ENCODE measurements at regions not wholly inside any gene's neighbourhood (a gene's known extent, or its start where the extent isn't known, plus 50 kb on each side); places are given as distances from the start of the nearest gene placed in this dataset.

DNA sequence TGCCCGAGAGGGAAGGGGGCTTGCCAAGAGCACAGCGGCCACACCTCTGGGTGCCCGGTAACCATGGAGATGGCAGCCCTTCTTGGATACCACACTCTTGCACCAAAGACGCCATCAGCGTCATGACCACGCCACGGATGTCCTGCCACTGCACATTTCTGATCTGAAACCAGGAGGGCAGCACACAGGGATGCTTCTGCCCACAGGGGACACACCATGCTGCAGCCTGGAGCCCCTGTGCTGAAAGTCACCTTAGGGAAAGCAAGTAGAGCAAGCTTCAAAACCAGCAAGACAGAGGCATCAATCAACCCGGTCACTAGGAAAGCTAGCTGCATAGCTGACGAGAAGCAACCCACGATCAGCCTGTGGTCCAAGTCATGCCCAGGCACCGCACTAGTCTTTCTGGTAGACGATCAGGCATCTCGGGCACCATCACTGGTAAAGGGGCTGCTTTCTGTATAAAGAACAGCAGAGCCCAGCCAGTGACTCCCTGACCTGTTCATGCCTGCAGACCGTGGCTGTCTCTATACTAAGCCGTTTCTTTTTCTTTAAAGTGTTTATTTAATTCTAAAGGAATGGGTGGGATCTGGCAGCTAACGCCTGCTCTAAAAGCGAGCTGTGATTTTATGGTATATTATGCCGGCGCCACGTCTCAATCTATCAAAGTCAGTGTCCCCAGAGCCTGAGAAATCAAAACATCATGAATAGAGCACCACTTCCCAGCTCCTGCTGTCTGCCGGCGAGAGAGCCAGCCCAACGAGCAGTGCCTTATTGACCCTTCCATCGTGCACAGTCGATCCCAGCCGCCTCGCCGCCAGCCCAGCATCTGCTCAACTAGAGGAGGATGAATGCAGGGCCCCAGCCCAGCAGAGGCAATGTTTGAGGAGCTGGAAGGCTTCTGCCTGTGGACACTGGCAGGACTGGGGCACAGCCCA, 244.7 kb downstream of the RBFOX3 start:
- Histone ChIP-seq H3K4me3 (ENCODE audit: low read length in 2 of 2) (no peak overlapping the region), H3K4me1 (ENCODE audit: control insufficient read depth in 2 of 2, insufficient read depth in 2 of 2, low read length in 2 of 2) (no peaks in the 10 kb centered on the region), H3K36me3 (ENCODE audit: control insufficient read depth in 2 of 2, insufficient read depth in 2 of 2, low read length in 2 of 2) (no peaks in the 10 kb centered on the region), H3K9me3 (ENCODE audit: control insufficient read depth in 2 of 2, low read length in 2 of 2) (no peaks in the 10 kb centered on the region), H3K9ac (ENCODE audit: low read depth in 1 of 2, low read length in 2 of 2) (no peak overlapping the region), H3K27ac (ENCODE audit: low read depth in 2 of 2, low read length in 2 of 2) (no peak overlapping the region), H3K27me3 (ENCODE audit: control insufficient read depth in 2 of 2, insufficient read depth in 2 of 2, low read length in 2 of 2) (peaks cover 3 to 9% of the 10 kb centered on the region in 2 donors)

DNA sequence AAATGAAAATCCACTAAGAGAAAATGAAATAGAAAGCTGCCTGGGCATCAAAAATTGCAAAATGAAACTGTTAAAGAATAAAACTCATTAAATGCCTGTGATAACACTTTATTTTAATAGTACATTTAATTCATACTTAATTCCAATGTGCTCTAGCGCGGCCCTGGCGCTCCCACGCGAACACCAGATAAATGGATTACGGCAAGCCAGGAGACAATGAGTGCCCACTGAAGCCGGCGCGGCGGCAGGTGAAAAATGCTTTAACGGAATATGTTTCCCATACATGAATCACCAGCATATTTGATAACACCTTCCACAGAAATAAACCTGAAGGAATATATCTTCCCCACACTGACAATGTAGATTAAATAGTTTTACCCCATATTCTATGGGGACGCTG, 245.5 kb downstream of the RBFOX3 start:
- Histone ChIP-seq H3K4me3 (ENCODE audit: low read length in 2 of 2) (no peak overlapping the region), H3K4me1 (ENCODE audit: control insufficient read depth in 2 of 2, insufficient read depth in 2 of 2, low read length in 2 of 2) (no peaks in the 10 kb centered on the region), H3K9me3 (ENCODE audit: control insufficient read depth in 2 of 2, low read length in 2 of 2) (no peaks in the 10 kb centered on the region), H3K9ac (ENCODE audit: low read depth in 1 of 2, low read length in 2 of 2) (no peak overlapping the region), H3K27me3 (ENCODE audit: control insufficient read depth in 2 of 2, insufficient read depth in 2 of 2, low read length in 2 of 2) (peaks cover 3 to 9% of the 10 kb centered on the region in 2 donors), H3K27ac (ENCODE audit: low read depth in 2 of 2, low read length in 2 of 2) (no peak overlapping the region), H3K36me3 (ENCODE audit: control insufficient read depth in 2 of 2, insufficient read depth in 2 of 2, low read length in 2 of 2) (no peaks in the 10 kb centered on the region)

GRCh38 chr17:79364315-79365094, 246.3 kb downstream of the RBFOX3 start:
- Histone ChIP-seq H3K4me3 (ENCODE audit: low read length in 2 of 2) (no peak overlapping the region), H3K4me1 (ENCODE audit: control insufficient read depth in 2 of 2, insufficient read depth in 2 of 2, low read length in 2 of 2) (no peaks in the 10 kb centered on the region), H3K9ac (ENCODE audit: low read depth in 1 of 2, low read length in 2 of 2) (no peak overlapping the region), H3K27me3 (ENCODE audit: control insufficient read depth in 2 of 2, insufficient read depth in 2 of 2, low read length in 2 of 2) (peaks cover 3 to 9% of the 10 kb centered on the region in 2 donors), H3K27ac (ENCODE audit: low read depth in 2 of 2, low read length in 2 of 2) (no peak overlapping the region), H3K9me3 (ENCODE audit: control insufficient read depth in 2 of 2, low read length in 2 of 2) (no peaks in the 10 kb centered on the region), H3K36me3 (ENCODE audit: control insufficient read depth in 2 of 2, insufficient read depth in 2 of 2, low read length in 2 of 2) (no peaks in the 10 kb centered on the region)

GRCh38 chr17:79363552-79364275, 247.1 kb downstream of the RBFOX3 start:
- no peak overlapping the region for H3K9ac ChIP-seq (ENCODE audit: low read depth in 1 of 2, low read length in 2 of 2)
- peaks cover 3 to 10% of the 10 kb centered on the region in 2 donors for H3K27me3 ChIP-seq (ENCODE audit: control insufficient read depth in 2 of 2, insufficient read depth in 2 of 2, low read length in 2 of 2)
- no peaks in the 10 kb centered on the region for H3K36me3 ChIP-seq (ENCODE audit: control insufficient read depth in 2 of 2, insufficient read depth in 2 of 2, low read length in 2 of 2)
- no peak overlapping the region for H3K4me3 ChIP-seq (ENCODE audit: low read length in 2 of 2)
- H3K27ac ChIP-seq (ENCODE audit: low read depth in 2 of 2, low read length in 2 of 2): no peak overlapping the region
- H3K4me1 ChIP-seq (ENCODE audit: control insufficient read depth in 2 of 2, insufficient read depth in 2 of 2, low read length in 2 of 2): no peaks in the 10 kb centered on the region
- H3K9me3 ChIP-seq (ENCODE audit: control insufficient read depth in 2 of 2, low read length in 2 of 2): no peaks in the 10 kb centered on the region

DNA sequence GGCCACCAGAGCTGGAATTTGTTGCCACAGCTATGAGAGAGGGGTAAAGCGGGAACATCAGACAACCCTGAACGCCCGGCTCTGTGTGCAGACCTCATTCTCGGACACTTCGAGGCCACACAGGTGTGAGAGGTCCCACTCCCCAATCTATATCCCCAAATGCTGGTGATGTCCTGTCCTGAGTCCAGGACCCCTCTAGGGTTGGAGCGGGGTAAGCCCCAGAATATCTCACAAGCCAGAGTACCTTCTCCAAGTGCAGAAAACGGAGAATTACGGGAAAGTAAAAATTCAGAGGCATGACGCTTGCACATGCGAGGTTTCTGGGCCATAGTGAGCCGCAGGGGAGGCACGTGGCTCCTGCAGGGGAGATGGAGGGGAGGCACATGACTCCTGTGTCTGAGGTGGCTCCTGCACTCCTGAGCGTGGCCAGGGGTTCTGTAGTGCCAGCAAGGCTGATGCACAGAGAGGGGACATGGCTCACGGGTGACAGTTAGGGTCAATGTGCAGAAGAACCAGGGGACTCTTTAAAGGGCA, 248.0 kb downstream of the RBFOX3 start:
- Histone ChIP-seq H3K4me3 (ENCODE audit: low read length in 2 of 2) (no peak overlapping the region), H3K9ac (ENCODE audit: low read depth in 1 of 2, low read length in 2 of 2) (no peak overlapping the region), H3K9me3 (ENCODE audit: control insufficient read depth in 2 of 2, low read length in 2 of 2) (no peaks in the 10 kb centered on the region), H3K4me1 (ENCODE audit: control insufficient read depth in 2 of 2, insufficient read depth in 2 of 2, low read length in 2 of 2) (no peaks in the 10 kb centered on the region), H3K36me3 (ENCODE audit: control insufficient read depth in 2 of 2, insufficient read depth in 2 of 2, low read length in 2 of 2) (no peaks in the 10 kb centered on the region), H3K27me3 (ENCODE audit: control insufficient read depth in 2 of 2, insufficient read depth in 2 of 2, low read length in 2 of 2) (peaks cover 3 to 9% of the 10 kb centered on the region in 2 donors), H3K27ac (ENCODE audit: low read depth in 2 of 2, low read length in 2 of 2) (no peak overlapping the region)

DNA sequence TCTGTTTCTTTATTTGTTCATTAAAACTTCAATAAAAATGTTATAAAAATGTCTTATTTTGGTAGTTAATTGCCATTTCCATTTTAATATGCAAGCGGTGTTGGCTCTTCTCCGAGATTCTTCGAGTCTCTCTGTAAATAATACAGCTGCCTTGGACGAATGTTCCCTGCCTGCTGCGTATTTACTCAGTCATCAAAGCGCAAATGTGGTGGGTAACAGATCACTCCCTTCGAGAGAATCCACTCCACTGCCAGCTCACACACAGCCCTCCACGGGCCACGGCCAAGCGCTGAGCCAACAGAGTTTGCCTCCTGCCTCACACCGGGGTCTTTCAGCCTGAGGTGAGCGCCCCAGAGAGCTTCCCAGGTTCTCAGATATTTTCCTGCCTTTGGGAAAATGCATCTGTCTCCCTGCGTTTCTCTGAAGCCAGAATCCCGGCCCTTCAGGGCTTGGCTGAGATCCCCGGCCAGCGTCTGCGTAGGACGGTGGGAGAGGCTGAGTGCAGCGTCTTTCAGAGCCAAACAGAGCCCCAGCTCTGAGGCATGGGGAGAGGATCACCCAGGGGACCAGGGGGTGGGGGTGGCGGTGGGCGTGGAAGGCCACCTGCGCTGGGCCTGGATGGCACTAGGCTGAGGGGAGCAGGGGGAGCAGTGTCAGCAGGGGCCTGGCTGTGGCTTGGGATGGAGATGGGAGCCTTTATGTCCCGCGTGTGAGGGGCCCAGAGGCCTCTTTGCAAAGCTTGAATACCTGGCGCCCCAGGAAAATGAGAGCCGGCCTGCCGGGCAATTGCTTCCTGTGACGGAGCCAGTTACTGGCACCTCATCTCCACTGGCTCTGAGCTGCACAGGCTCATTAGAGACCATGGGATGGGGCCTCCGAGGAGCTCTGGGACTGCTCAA, 248.7 kb downstream of the RBFOX3 start:
- peaks cover 3 to 9% of the 10 kb centered on the region in 2 donors for H3K27me3 ChIP-seq (ENCODE audit: control insufficient read depth in 2 of 2, insufficient read depth in 2 of 2, low read length in 2 of 2)
- no peaks in the 10 kb centered on the region for H3K36me3 ChIP-seq (ENCODE audit: control insufficient read depth in 2 of 2, insufficient read depth in 2 of 2, low read length in 2 of 2)
- no peaks in the 10 kb centered on the region for H3K4me1 ChIP-seq (ENCODE audit: control insufficient read depth in 2 of 2, insufficient read depth in 2 of 2, low read length in 2 of 2)
- H3K27ac ChIP-seq (ENCODE audit: low read depth in 2 of 2, low read length in 2 of 2): no peak overlapping the region
- H3K9me3 ChIP-seq (ENCODE audit: control insufficient read depth in 2 of 2, low read length in 2 of 2): no peaks in the 10 kb centered on the region
- H3K4me3 ChIP-seq (ENCODE audit: low read length in 2 of 2): no peak overlapping the region
- no peak overlapping the region for H3K9ac ChIP-seq (ENCODE audit: low read depth in 1 of 2, low read length in 2 of 2)

DNA sequence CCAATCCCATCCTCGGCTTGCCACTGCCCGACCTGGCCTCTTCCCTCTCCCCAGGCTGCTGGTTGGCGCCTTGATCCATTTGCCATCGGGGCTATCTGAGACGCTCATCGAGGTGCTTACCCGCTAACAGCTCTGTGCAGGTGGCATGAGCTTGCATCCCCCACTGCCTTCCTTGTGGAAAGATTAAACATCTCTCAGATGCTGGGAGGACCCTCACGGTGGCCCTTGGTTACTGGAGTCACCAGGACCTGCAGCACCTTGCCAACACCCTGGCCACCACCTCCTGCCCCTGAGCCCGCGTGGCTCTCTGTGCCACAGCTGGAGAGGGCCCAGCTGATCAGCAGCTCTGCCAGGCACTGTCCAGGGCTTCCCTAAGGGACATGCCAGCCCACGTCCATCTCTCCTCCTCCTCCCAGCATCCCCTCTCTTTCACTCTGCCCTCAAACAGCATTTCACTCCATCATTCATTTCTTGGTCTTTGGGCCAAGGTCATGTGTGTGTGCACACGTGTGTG, 249.6 kb downstream of the RBFOX3 start:
- Histone ChIP-seq H3K9me3 (ENCODE audit: control insufficient read depth in 2 of 2, low read length in 2 of 2) (no peaks in the 10 kb centered on the region), H3K27me3 (ENCODE audit: control insufficient read depth in 2 of 2, insufficient read depth in 2 of 2, low read length in 2 of 2) (peaks cover 3 to 7% of the 10 kb centered on the region in 2 donors), H3K4me1 (ENCODE audit: control insufficient read depth in 2 of 2, insufficient read depth in 2 of 2, low read length in 2 of 2) (no peaks in the 10 kb centered on the region), H3K4me3 (ENCODE audit: low read length in 2 of 2) (no peak overlapping the region), H3K27ac (ENCODE audit: low read depth in 2 of 2, low read length in 2 of 2) (no peak overlapping the region), H3K36me3 (ENCODE audit: control insufficient read depth in 2 of 2, insufficient read depth in 2 of 2, low read length in 2 of 2) (no peaks in the 10 kb centered on the region), H3K9ac (ENCODE audit: low read depth in 1 of 2, low read length in 2 of 2) (no peak overlapping the region)

GRCh38 chr17:79360196-79360595, 250.7 kb downstream of the RBFOX3 start:
- no peaks in the 10 kb centered on the region for H3K36me3 ChIP-seq (ENCODE audit: control insufficient read depth in 2 of 2, insufficient read depth in 2 of 2, low read length in 2 of 2)
- H3K27ac ChIP-seq (ENCODE audit: low read depth in 2 of 2, low read length in 2 of 2): no peak overlapping the region
- no peak overlapping the region for H3K9ac ChIP-seq (ENCODE audit: low read depth in 1 of 2, low read length in 2 of 2)
- no peaks in the 10 kb centered on the region for H3K9me3 ChIP-seq (ENCODE audit: control insufficient read depth in 2 of 2, low read length in 2 of 2)
- H3K27me3 ChIP-seq (ENCODE audit: control insufficient read depth in 2 of 2, insufficient read depth in 2 of 2, low read length in 2 of 2): peaks cover 7 to 8% of the 10 kb centered on the region in 2 donors
- H3K4me3 ChIP-seq (ENCODE audit: low read length in 2 of 2): no peak overlapping the region
- H3K4me1 ChIP-seq (ENCODE audit: control insufficient read depth in 2 of 2, insufficient read depth in 2 of 2, low read length in 2 of 2): no peaks in the 10 kb centered on the region

DNA sequence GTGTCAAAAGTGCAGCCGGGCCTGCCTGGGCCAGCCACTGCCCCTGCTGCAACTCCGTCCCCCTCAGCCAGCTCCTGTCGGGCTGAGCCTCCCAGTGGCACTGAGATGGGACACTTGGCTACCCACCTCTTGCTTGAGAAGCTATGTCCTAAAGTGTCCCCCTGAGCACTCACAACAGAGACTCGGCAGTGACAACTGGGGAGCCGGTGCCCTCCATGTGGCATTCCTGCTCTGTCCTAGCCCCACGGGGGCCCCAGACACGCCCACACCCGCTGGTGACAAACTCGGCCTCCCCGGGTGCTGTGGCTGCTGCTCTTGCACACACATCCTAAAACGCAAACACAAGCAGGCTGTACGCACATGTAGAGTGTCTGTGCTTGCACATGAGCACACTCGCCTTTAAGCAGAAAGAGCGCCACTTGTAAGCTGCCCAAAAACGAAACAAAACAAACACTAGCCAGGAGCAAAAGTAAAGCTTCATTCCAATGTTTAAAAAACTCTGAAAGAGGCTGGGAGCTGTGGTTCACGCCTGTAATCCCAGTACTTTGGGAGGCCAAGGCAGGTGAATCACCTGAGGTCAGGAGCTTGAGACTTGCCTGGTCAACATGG, 253.9 kb downstream of the RBFOX3 start:
- peaks cover 3 to 8% of the 10 kb centered on the region in 2 donors for H3K27me3 ChIP-seq (ENCODE audit: control insufficient read depth in 2 of 2, insufficient read depth in 2 of 2, low read length in 2 of 2)
- H3K27ac ChIP-seq (ENCODE audit: low read depth in 2 of 2, low read length in 2 of 2): no peak overlapping the region

More for the DNA sequence above, 253.9 kb downstream of the RBFOX3 start:
- Histone ChIP-seq H3K4me1 (ENCODE audit: control insufficient read depth in 2 of 2, insufficient read depth in 2 of 2, low read length in 2 of 2) (no peaks in the 10 kb centered on the region), H3K36me3 (ENCODE audit: control insufficient read depth in 2 of 2, insufficient read depth in 2 of 2, low read length in 2 of 2) (no peaks in the 10 kb centered on the region), H3K9me3 (ENCODE audit: control insufficient read depth in 2 of 2, low read length in 2 of 2) (no peaks in the 10 kb centered on the region), H3K4me3 (ENCODE audit: low read length in 2 of 2) (no peak overlapping the region), H3K9ac (ENCODE audit: low read depth in 1 of 2, low read length in 2 of 2) (no peak overlapping the region)
